NCI-H748 (cell line): ENCODE measurements at regions not wholly inside any gene's neighbourhood (a gene's known extent, or its start where the extent isn't known, plus 50 kb on each side); places are given as distances from the start of the nearest gene placed in this dataset.

Source experiments
- DNase-seq: peaks from one replicate; lab custom pipeline; 2025; ENCODE audit not compliant: unreplicated experiment; lab: John Stamatoyannopoulos, UW

DNA sequence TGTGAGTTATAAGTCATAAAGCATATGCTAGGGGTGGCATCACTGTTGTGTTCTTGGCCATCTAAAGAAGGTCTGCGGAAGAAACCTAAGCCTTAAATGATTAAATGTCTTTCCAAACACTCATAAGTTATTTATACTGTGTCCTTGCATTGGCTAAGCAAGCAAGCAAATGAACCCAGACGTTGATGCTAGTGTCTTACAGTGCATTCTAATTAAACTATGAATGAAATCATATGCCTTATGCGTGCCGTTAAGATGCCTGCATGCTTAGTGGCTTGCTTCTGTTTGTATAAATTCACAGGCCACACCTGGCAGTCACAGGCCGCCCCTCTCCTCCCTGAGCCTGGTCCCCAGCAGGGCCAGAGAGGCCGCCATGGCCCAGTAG lies 49.9 kb downstream of the RIN2 start:
- DNase-seq = no peak

DNA sequence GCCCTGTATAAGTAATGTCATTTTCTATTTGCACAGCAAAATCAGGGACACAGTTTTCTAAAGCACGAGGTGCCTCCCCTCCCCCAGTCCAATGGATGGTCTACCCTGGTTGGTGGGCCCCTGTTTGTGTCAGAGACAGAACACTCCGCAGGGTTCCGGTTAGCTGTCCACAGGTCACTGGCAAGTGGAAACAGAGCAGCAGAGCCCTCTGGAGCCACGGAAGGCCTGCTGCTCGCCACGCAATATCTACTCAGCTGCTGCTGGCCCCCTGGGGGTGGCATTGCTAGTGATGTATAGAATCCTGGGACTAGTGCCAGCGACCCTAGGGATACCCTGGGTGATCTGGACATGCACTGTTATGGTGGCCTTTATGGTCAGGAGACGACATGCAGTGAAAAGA lies 50.4 kb downstream of the RIN2 start:
- DNase-seq = no peak

DNA sequence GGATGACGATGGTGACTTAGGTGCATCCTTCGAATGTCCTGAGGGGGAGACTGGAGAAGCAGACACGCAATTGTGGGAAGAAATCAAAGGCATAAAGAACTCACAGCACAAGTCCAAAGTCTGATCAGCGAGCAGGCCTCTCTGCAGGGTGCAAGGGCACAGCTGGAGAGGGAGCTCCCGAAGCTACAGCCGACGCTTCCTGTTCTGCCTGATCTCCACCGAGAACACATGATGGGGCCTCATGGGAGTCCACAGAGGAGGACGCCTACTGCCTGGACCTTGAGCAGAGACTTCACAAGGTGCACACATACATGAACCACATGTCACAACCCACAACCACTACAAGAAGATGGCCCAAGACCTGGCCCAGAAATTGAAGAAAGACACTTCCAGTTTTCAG lies 51.4 kb downstream of the RIN2 start:
- no peak for DNase-seq

DNA sequence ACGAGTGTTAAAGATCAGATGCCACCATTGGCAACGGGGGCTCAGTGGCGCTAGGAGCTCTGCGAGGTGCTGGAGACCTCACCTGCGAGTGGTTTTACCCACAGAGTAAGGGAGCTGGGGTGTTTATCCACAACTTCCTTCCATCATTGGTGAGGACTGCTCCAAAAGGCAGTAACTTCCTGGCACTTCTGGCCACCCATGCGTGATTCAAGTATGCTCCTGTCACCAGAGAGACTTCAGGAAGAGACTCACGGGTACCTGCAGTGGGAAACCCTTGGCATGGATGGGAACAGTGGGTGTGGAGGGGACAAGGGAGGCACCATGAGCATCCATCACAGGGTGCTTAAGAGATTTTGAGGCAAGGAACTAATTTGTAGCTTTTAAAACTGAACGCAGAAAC lies 53.2 kb downstream of the RIN2 start:
- DNase-seq = no peak

DNA sequence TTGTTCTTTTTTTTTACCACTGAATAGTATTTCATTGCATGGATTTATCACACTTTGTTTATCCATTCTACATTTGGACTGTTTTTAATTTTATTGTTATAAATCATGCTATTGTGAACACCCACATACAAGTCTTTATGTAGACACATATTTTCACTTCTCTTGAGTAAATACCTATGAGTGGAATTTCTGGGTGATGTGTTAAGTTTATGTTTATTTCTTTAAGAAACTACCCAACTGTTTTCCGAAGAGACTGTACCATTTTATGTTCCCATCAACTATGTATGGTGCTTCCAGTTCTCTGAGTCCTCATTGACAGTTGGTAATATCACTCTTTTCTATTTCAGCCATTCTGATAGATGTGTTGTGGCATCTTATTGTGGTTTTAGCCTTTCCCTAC lies 54.0 kb downstream of the RIN2 start:
- DNase-seq = no peak

DNA sequence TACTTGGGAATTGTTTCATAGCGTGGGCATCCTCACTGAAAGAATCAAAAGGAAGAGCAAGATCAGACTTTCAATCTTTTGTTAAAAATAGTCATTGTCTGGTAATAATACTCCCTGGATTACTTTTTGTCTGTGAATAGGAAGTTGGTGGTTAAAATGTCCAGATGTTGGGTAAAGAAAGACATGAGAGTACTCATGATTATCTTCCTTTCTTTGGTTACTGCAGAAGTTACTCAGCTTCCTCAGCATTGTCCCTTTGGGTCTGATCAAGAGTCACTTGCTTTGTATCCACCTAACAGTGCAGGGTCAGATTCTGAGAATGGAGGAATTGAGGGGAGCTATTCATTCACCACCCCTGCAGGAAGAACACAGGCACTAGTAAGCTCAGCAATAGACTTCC lies 54.6 kb downstream of the RIN2 start:
- DNase-seq = no peak

DNA sequence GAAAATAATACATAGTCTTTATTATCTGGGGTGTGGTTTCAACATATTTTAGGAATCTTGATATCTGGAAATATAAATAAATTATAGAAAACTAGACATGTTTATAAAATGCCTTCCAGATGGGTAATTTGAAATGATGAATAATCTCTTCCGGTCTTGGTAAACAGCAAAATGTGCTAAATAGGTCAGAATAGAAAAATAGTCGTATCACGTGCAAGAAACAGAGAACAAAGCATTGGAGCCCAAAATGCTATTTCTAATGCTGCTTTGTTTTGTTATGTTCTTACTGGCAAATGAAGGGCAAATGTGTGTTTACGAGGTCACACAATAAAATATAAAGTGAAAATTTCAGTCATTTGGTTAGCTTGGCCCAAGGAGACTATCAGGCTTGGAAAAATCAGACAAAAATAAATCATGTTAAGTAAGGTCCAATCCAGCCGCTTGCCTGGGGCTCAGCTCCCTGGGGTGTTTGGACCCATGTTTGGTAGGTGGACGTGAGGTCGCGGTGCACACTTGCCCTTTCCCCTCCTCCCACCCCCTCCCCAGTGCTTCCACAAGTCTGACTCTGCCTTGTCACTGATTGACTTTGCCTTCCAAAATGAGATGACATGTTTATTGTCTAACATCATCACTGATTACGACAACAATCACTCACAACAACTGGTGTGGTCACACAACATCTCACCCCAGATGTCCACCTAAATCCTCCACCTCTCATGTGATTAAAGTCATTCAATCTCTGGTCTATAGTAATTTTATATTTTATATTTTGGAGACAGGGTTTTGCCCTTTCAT lies 56.0 kb downstream of the RIN2 start:
- DNase-seq = no peak

DNA sequence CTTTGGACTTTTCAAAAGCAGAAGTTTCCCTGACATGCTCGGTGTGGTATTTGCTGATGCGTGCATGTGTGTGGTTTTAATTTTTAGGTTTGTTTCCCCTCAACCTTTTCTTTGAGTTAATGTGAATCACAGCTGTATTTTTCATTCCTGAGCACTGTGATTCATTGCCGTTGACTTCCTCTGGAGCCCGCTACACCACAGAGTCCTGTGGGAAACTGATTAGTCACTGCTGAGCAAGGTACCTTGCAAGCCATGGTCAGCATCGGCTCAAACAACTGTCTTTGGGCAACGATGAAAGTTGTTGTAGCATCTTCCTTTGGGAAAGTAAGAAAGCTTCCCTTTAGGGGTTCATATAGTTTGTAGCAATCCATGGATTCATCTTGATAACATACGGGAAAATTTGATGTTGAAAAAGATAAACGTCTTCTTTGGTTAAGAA lies 57.5 kb downstream of the RIN2 start:
- no peak for DNase-seq

DNA sequence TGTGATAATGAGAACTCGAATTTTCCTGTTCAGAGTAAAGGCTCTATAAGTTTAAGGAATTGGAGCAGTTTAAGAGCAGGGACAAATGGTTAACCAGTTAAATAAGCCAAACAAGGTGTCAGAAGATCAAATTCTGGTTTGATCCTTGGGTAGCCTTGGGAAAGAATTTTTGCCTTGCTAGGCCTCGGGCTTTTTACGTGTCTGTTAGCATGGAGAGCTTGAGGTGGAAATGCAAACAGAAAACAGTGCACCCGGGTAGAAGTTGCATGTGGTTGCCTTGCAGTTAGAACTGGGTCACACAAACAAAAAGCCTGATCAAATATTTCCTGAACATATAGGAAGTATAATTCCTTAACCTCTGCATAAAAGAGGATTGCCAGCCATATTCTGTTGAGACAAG lies 58.3 kb downstream of the RIN2 start:
- DNase-seq = no peak

DNA sequence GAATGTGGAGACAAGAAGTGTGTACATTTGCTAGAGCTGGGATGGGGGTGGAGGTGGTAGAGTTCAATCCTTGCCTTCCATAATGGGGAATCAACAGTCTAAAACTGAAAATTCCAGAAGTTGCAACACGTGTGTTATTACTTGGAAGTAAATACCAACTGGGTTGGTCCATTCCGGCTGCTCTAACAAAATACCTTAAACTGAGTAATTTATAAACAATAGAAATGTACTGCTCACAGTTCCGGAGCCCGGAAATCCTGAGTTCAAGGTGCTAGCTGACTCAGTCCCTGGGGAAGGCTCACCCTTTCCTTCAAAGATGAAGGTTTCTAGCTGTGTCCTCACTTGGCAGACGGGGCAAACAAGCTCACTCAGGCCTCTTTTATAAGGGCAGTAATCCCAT lies 59.0 kb downstream of the RIN2 start:
- DNase-seq = no peak

DNA sequence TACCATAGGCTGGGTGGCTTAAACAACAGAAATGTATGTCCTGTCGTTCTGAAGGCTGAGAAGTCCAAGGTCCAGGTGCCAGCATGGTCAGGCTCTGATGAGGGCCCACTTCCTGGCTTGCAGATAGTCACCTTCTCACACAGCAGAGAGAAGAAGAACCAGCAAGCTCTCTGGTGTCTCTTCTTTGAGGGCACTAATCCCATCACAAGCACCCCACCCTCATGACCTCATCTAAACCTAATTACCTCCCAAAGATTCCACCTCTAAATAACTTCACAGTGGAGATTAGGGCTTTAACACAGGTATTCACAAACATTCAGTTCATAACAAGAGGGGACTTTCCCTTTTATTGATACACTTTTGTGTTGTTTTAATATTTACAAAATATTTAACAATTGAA lies 61.1 kb downstream of the RIN2 start:
- DNase-seq = no peak

DNA sequence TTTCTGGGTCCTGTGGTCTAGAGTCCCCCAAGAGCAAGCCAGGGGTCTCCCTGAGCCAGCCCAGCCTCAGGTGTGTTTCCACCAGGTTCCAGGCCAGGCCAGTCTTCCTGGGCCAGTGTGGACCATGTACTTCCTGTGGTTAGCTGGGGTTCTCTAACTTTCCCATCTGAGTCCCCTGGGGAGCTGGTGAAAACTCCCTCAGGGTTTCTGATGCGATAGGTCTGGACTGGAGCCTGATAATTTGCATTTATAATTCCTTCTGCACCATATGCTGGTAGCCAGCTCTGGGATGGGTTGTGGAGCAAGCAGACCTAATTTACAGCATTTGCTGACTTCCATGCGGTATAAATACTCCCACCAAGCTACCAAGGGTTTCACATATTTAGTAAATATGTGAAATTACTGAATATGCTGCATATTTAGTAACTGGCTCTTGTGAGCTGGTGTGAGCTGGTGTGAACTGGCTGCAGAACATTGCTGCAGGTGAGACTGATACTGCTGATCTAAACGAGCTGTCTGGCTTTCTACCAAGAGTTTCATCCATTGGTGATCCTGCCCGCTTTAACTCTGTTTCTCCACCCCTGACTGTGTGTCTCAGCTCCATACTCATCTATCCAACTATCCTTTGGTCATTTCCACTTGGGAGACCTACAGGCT lies 62.6 kb downstream of the RIN2 start:
- DNase-seq = no peak

DNA sequence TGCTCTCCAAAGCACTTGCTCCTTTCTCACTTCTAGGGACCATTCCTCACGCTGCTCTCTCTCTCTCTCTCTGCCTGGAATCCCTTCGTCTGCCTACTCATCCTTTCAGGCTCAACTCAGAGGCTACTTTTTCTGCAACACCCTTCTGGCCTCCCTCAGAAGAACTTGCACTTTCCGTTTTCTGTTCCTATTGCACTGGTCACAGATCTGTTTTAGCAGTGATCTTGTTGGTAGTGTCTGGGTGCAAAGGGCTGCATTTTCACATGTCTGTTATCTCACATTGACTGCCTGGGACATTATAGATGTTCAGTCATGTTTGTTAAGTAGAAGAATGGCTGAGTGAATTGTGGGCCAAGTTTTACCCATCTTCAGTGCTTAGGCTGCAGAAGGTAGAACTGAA lies 63.5 kb downstream of the RIN2 start:
- no peak for DNase-seq

DNA sequence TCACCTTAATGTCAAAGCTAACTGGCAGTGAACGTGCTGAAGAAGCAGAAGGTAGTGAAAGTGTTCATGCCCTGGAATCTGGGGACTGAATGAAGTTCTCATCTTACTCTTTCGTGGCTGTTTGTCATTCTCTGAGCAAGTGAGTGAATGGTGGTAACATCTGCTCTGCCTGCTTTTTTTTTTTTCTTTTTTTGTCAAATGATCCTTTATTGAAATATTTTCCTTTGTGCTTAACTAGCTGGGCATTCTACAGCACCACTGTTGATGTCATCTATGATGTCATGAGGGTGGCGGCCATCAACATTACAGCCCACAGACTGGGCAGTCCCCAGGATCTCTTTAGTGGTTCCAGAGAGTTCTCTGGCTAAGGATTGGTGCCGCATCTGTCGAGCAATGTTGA lies 65.2 kb downstream of the RIN2 start:
- DNase-seq = no peak

DNA sequence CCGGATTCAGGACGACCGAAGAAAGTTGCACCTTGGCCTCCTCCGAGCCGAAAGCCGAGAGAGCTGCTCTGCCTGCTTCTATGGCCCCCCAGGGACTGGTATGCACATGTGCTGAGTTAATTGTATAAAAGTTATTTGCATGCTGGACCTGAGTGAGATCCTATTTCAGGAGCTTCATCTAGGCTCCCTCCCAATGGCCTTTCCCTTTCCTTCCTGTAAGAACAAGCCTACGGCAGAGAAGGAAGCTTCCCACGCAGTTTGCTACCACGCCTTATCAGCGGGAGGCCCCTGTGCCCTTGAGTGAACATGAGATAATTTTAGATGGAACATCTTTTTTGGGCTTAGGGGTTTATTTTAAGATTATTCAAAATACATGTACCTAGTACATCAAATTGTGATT lies 65.9 kb downstream of the RIN2 start:
- DNase-seq = no peak

DNA sequence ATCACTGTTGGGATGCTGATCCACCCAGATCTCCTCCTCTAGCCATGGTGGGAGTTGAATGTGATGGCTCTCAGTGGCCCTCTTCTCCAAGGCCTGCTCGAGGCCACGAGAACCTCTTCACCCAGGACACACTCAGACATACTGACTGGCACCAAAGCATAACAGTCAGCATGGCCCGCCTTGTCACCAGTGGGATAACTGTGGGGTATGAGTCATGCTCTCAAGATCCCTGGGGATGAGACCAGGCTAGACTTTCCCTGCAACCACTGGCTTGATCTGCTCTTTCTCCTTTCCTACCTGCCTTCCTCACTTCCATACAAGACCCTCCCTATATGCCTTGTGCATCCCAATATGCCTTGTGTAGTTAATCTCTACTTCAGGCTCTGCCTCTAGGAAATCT lies 66.8 kb downstream of the RIN2 start:
- no peak for DNase-seq

DNA sequence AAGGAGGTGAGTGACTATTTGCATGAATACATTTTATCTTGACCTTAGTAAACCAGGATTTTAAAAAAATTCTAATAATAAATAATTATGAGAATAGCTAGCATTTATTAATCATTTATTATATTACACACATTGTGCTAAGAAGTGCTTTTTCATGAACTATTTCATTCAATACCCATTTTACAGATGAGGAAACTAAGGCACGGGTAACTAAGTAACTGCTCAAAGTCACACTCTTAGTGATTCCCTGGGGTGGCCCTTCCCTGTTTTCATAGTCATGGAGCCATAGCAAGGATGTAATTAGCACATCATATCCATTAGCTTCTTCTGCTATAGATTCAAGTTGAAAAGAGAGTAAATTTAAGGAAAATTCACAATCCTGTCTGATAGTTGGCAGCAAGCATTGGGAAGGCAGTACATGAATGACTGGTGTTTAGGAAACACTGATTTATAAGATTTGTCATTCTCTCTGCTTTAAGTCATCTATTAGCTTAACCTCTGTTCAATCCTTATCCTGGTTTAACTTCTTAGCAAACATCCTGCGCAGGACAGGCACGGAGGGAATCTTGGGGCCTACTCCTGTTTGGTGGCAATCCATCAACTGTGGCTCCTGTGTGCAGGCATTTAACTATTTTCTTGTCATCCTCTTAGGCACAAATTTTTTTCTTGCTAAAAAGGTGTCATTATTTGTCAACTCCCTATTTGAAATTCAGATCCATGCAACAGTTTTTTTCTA lies 68.3 kb downstream of the RIN2 start:
- DNase-seq = no peak

DNA sequence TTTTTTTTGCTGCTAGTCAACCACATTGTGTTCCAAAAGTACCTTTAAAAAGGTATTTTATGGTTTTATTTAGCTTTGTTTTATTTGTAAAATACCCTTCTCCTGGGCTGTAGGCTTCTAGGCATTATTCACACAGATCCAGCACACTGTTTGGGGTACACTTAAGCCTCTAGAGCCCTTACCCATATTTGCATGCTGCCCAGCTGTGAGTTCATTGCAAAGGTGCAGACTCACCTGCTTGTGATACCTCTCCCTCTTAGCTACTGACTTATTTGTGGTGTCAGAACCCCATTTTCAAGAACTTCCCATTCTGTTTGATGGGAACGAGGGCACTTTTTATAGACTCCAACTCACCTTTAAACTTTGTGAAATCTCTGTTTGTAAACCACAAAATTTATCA lies 69.8 kb downstream of the RIN2 start:
- no peak for DNase-seq

DNA sequence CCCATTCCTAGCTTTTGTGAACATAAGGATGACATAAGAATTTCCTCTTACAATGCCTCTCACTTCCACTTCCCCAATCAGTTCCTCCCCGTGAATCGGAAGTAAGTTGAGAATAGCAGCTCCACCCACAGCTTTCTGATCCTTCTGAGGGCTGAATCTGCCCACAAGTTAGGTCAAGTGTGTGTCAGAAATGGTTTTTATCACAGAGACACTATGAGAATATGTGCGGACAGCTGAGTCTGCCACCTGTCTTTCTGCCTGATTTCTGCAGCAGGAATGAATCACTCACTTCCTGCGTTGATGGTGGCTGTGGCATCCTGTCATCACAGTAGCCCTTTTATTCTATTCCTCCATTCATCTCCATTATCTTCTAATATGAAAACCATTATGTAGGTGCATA lies 70.2 kb downstream of the RIN2 start:
- DNase-seq = peak; percentile 39

DNA sequence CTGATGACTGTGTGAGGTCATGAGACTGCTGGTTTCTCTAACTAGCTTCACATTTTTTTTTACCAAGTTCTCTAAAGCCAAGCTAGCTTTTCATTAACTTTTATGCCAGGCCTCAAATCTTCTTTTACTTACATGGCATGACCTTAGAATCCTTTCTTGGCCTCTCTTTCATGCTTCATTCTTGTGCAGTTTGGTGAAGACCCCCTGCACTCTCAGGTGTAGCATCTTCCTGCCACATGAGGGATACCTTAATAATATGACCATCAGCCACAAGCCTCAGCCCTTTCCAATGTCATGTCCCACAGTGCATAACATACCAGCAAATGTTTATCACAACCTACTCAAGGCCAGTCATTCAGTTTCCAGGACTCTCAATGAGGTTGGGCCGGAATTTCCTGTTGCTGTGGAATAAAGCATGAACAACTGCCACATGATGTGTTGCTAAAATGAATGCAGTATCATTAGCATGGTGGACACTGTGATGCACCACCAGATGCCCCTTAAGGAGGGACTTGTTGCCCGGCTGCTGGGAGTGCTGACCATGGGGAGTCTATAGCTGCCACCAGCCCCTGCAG lies 72.2 kb downstream of the RIN2 start:
- no peak for DNase-seq

DNA sequence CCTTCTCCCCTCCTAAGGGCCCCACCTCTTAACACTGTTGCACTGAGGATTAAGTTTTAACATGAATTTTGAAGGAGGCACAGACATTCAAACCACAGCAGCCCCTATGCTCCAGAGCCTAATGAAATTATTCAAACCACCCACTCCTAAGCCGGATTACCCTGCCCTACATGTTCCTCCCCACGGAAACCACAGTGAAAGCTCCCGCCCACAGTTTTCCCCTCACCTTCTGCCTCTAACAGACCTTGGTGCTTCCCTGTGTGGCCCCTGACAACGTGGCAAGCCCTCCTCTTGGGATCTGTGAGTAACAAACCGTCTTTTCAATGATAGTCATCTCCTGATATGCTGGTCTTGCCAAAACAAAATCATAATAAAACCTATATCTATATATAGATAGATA lies 74.8 kb downstream of the RIN2 start:
- DNase-seq = no peak

DNA sequence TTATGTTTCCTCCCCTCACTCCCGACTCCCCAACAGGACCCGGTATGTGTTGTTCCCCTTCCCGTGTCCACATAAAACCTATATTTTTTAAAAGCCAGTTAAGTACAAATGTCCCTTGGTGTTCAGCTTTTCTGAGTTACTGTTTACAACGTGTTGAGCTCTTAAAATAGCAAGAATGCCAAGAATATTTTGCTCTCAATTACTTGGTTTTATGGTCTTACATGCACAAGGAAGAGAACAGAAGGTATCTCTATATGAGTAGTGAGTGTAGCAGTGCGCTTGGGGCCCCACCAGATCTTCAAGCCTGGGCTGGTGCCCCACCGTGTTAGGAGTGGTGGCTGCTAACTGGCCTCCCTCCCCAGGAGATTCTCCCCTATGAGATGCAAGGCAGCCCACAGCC lies 75.3 kb downstream of the RIN2 start:
- no peak for DNase-seq
